MM.1S (cell line): ENCODE measurements at regions not wholly inside any gene's neighbourhood (a gene's known extent, or its start where the extent isn't known, plus 50 kb on each side); places are given as distances from the start of the nearest gene placed in this dataset.

ENCODE experiments used
- EZH2 ChIP-seq: fragments of 300-600 bp; sonication (generic); optimal IDR thresholded peaks from 2 replicates; pipeline ENCODE3; 2017; ENCODE audit warnings: low read depth, mild to moderate bottlenecking, antibody characterized with exemption, low read length, mixed read lengths
- EZH2phosphoT487 ChIP-seq: fragments of 300-600 bp; sonication (generic); IDR thresholded peaks from 2 replicates; pipeline ENCODE4 v1.6.1; 2018; ENCODE audit warnings: antibody characterized with exemption, low read length
- TF ChIP-seq, protein P1 (sequence below): fragments of 300-600 bp; sonication (generic); IDR thresholded peaks from 2 replicates; pipeline ENCODE4 v1.5.1; 2016; ENCODE audit warnings: antibody characterized with exemption, low read length, mixed read lengths

DNA sequence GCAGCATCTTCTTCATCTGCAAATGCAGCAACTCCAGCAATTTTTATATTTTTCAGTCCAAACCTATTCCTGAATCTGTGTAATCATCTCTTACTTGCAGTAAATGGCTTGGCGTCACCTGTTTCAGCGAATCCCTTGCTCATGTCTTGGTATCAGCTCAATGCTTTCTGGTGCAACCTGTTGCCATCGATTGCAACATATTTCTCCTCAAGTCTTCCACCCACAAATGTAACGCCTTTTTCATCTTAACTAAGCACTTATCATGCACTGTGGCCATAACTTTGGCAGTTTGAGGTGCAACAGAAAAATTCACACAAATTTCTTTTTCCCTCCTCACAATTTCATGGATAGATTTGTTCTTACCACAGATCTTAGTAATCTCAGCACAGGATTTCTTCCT, 168.3 kb downstream of the HERPUD2 start:
- TF ChIP-seq, protein P1, sequence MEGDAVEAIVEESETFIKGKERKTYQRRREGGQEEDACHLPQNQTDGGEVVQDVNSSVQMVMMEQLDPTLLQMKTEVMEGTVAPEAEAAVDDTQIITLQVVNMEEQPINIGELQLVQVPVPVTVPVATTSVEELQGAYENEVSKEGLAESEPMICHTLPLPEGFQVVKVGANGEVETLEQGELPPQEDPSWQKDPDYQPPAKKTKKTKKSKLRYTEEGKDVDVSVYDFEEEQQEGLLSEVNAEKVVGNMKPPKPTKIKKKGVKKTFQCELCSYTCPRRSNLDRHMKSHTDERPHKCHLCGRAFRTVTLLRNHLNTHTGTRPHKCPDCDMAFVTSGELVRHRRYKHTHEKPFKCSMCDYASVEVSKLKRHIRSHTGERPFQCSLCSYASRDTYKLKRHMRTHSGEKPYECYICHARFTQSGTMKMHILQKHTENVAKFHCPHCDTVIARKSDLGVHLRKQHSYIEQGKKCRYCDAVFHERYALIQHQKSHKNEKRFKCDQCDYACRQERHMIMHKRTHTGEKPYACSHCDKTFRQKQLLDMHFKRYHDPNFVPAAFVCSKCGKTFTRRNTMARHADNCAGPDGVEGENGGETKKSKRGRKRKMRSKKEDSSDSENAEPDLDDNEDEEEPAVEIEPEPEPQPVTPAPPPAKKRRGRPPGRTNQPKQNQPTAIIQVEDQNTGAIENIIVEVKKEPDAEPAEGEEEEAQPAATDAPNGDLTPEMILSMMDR, result no peak
- TF ChIP-seq EZH2phosphoT487, result no peak
- no peak for TF ChIP-seq EZH2
